ENCODE measurements at regions not wholly inside any gene's neighbourhood (a gene's known extent, or its start where the extent isn't known, plus 50 kb on each side); places are given as distances from the start of the nearest gene placed in this dataset.

- TF ChIP-seq RARB (CRISPR knock-in tag; IDR thresholded peaks at IDR 0.05) (no peak), ZNF565 (CRISPR knock-in tag; conservative IDR thresholded peaks at IDR 0.05; ENCODE audit: low read depth) (no peak), SNAI2 (CRISPR knock-in tag; IDR thresholded peaks at IDR 0.05) (no peak), PATZ1 (CRISPR knock-in tag; IDR thresholded peaks at IDR 0.05; ENCODE audit: borderline replicate concordance) (no peak)
- TF ChIP-seq, protein P1, sequence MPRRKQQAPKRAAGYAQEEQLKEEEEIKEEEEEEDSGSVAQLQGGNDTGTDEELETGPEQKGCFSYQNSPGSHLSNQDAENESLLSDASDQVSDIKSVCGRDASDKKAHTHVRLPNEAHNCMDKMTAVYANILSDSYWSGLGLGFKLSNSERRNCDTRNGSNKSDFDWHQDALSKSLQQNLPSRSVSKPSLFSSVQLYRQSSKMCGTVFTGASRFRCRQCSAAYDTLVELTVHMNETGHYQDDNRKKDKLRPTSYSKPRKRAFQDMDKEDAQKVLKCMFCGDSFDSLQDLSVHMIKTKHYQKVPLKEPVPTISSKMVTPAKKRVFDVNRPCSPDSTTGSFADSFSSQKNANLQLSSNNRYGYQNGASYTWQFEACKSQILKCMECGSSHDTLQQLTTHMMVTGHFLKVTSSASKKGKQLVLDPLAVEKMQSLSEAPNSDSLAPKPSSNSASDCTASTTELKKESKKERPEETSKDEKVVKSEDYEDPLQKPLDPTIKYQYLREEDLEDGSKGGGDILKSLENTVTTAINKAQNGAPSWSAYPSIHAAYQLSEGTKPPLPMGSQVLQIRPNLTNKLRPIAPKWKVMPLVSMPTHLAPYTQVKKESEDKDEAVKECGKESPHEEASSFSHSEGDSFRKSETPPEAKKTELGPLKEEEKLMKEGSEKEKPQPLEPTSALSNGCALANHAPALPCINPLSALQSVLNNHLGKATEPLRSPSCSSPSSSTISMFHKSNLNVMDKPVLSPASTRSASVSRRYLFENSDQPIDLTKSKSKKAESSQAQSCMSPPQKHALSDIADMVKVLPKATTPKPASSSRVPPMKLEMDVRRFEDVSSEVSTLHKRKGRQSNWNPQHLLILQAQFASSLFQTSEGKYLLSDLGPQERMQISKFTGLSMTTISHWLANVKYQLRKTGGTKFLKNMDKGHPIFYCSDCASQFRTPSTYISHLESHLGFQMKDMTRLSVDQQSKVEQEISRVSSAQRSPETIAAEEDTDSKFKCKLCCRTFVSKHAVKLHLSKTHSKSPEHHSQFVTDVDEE (CRISPR knock-in tag; IDR thresholded peaks at IDR 0.05) = no peak
These were observed 184.2 kb upstream of the SPTLC3 start for GRCh38 chr20:12824328-12825225.
